ENCODE measurements at regions not wholly inside any gene's neighbourhood (a gene's known extent, or its start where the extent isn't known, plus 50 kb on each side); places are given as distances from the start of the nearest gene placed in this dataset.

DNA sequence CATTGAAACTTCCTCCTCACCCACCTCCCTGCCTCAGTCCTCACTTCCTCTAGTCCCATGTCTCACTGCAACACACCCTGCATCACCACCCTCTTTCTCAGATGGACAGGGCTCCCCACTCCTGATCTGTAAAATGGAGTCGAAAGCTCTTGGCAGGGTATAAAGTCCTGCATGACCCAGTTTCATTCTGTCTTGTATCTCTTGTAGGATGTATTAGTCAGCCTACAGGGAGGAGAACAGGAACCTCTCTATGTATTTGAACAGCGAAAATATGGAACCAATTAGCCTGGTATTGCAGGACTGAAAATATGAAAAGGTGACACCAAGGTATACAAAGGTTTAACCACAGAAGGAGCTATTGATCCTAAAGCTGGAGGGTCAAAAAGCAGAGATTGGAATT lies 156.9 kb upstream of the SNX19 start:
- TF ChIP-seq, protein P1, sequence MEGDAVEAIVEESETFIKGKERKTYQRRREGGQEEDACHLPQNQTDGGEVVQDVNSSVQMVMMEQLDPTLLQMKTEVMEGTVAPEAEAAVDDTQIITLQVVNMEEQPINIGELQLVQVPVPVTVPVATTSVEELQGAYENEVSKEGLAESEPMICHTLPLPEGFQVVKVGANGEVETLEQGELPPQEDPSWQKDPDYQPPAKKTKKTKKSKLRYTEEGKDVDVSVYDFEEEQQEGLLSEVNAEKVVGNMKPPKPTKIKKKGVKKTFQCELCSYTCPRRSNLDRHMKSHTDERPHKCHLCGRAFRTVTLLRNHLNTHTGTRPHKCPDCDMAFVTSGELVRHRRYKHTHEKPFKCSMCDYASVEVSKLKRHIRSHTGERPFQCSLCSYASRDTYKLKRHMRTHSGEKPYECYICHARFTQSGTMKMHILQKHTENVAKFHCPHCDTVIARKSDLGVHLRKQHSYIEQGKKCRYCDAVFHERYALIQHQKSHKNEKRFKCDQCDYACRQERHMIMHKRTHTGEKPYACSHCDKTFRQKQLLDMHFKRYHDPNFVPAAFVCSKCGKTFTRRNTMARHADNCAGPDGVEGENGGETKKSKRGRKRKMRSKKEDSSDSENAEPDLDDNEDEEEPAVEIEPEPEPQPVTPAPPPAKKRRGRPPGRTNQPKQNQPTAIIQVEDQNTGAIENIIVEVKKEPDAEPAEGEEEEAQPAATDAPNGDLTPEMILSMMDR (IDR thresholded peaks at IDR 0.05), result no peak
- TF ChIP-seq EZH2phosphoT487 (IDR thresholded peaks at IDR 0.05) (no peak), EZH2 (IDR thresholded peaks at IDR 0.05) (no peak)
